Keratinocyte (primary cell): ENCODE measurements at regions not wholly inside any gene's neighbourhood (a gene's known extent, or its start where the extent isn't known, plus 50 kb on each side); places are given as distances from the start of the nearest gene placed in this dataset.

Experiments used
- DNase-seq: peaks from one replicate; pipeline ENCODE4 v3.0.0-alpha.2; 2011; ENCODE audit warnings: low read depth, missing footprints, low spot score
- FAIRE-seq: peaks from 2 replicates; lab custom pipeline; 2011; peaks lifted over from hg19 to GRCh38; lab: Jason Lieb, UNC
- H2AFZ ChIP-seq: 2 replicates; pipeline ENCODE4 v1.6.0; 2012; ENCODE audit warnings: low read length, control low read depth, inconsistent platforms; ENCODE audit not compliant: control insufficient read depth
- H3K27ac ChIP-seq: 2 replicates; pipeline ENCODE4 v1.5.1; 2011; ENCODE audit warnings: low read length; ENCODE audit not compliant: control insufficient read depth, insufficient read depth
- H3K27me3 ChIP-seq: 3 replicates; pipeline ENCODE4 v1.6.0; 2011; ENCODE audit warnings: low read length; ENCODE audit not compliant: control insufficient read depth, insufficient read depth; ENCODE audit errors: extremely low read depth
- H3K36me3 ChIP-seq, 2 experiments: 2 replicates in 1 of 2; 3 replicates in 1 of 2; pipeline ENCODE4 v1.5.1; 2011; ENCODE audit warnings: low read length in 2 of 2, mild to moderate bottlenecking in 1 of 2; ENCODE audit not compliant: control insufficient read depth in 2 of 2, insufficient read depth in 2 of 2; ENCODE audit errors: extremely low read depth in 1 of 2
- H3K4me1 ChIP-seq: 3 replicates; pipeline ENCODE4 v1.5.1; 2011; ENCODE audit warnings: low read length; ENCODE audit not compliant: control insufficient read depth, insufficient read depth; ENCODE audit errors: extremely low read depth
- H3K4me2 ChIP-seq: 3 replicates; pipeline ENCODE4 v1.6.0; 2011; ENCODE audit warnings: low read depth, low read length; ENCODE audit not compliant: control insufficient read depth, insufficient read depth; ENCODE audit errors: extremely low read depth
- H3K4me3 ChIP-seq, 3 experiments: fragments of 200-600 bp in 1 of 3; sonication (generic) in 1 of 3; 2 replicates in 2 of 3; 3 replicates in 1 of 3; pipeline ENCODE4 v1.5.1; 2011 to 2016; ENCODE audit warnings: low read length in 3 of 3, mild to moderate bottlenecking in 3 of 3, control low read depth in 2 of 3, inconsistent platforms in 1 of 3, low read depth in 1 of 3, mixed read lengths in 1 of 3, mixed run types in 1 of 3, moderate library complexity in 1 of 3; ENCODE audit not compliant: control insufficient read depth in 2 of 3, insufficient read depth in 2 of 3; ENCODE audit errors: extremely low read depth in 1 of 3
- H3K79me2 ChIP-seq: 2 replicates; pipeline ENCODE4 v1.6.0; 2012; ENCODE audit warnings: low read length; ENCODE audit not compliant: control insufficient read depth, insufficient read depth
- H3K9ac ChIP-seq: 3 replicates; pipeline ENCODE4 v1.6.0; 2011; ENCODE audit warnings: low read length; ENCODE audit not compliant: control insufficient read depth, insufficient read depth; ENCODE audit errors: extremely low read depth
- H3K9me1 ChIP-seq: 3 replicates; pipeline ENCODE4 v1.6.0; 2011; ENCODE audit warnings: low read length; ENCODE audit not compliant: control insufficient read depth, insufficient read depth; ENCODE audit errors: extremely low read depth
- H3K9me3 ChIP-seq: 2 replicates; pipeline ENCODE4 v1.5.1; 2012; ENCODE audit warnings: low read depth, low read length; ENCODE audit not compliant: control insufficient read depth
- H4K20me1 ChIP-seq: 3 replicates; pipeline ENCODE4 v1.6.0; 2011; ENCODE audit warnings: low read length; ENCODE audit not compliant: control insufficient read depth, insufficient read depth; ENCODE audit errors: extremely low read depth
- CTCF ChIP-seq, 3 experiments: IDR thresholded peaks in 1 of 3; conservative IDR thresholded peaks in 1 of 3; optimal IDR thresholded peaks in 1 of 3; 2 replicates in 2 of 3; 3 replicates in 1 of 3; pipeline versions ENCODE3 to v1.5.1; 2011; ENCODE audit warnings: low read length in 3 of 3, mild to moderate bottlenecking in 3 of 3, moderate library complexity in 2 of 3, control low read depth in 1 of 3, inconsistent platforms in 1 of 3; ENCODE audit not compliant: insufficient read depth in 2 of 3; ENCODE audit errors: extremely low read depth in 1 of 3
- EZH2 ChIP-seq: IDR thresholded peaks from one replicate; pipeline ENCODE4 v1.6.1; 2012; ENCODE audit warnings: inconsistent platforms, mild to moderate bottlenecking, low read length, moderate library complexity
- dilution Hi-C: fragments of 300-500 bp; cut with MboI; formaldehyde crosslinking; loops from one replicate; pipeline ENCODE4 v1.7.0; 2020; ENCODE audit warnings: low sequenced_read_pairs; ENCODE audit not compliant: extremely low pct_ligation_motif_present

GRCh38 chr15:37720267-37720666, 214.2 kb upstream of the TMCO5A start:
- Histone ChIP-seq H3K27me3 (no peaks in the 10 kb centered on the region), H3K9me1 (no peaks in the 10 kb centered on the region), H3K4me1 (no peaks in the 10 kb centered on the region), H2AFZ (no peak overlapping the region), H3K9ac (no peak overlapping the region), H3K4me3 (no peak overlapping the region), H3K9me3 (no peaks in the 10 kb centered on the region), H4K20me1 (no peaks in the 10 kb centered on the region), H3K27ac (no peak overlapping the region), H3K4me2 (no peak overlapping the region), H3K79me2 (no peaks in the 10 kb centered on the region), H3K36me3 (no peaks in the 10 kb centered on the region)
- FAIRE-seq = no peak
- dilution Hi-C loops = no loop called here
- no peak for TF ChIP-seq EZH2
- no peak for TF ChIP-seq CTCF (optimal IDR thresholded peaks at IDR 0.05 in 1 of 3, IDR thresholded peaks at IDR 0.05 in 1 of 3, conservative IDR thresholded peaks at IDR 0.05 in 1 of 3; ENCODE audit: extremely low read depth in 1 of 3, insufficient read depth in 2 of 3, low read length in 3 of 3)
- DNase-seq = no peak

GRCh38 chr15:37731146-37731746, 203.2 kb upstream of the TMCO5A start:
- H3K4me3 ChIP-seq = no peak overlapping the region
- H2AFZ ChIP-seq = no peak overlapping the region
- H3K36me3 ChIP-seq = no peaks in the 10 kb centered on the region
- no peak overlapping the region for H3K27ac ChIP-seq
- no peaks in the 10 kb centered on the region for H3K27me3 ChIP-seq
- no peaks in the 10 kb centered on the region for H3K79me2 ChIP-seq
- no peak overlapping the region for H3K9ac ChIP-seq
- no peak for TF ChIP-seq CTCF (optimal IDR thresholded peaks at IDR 0.05 in 1 of 3, IDR thresholded peaks at IDR 0.05 in 1 of 3, conservative IDR thresholded peaks at IDR 0.05 in 1 of 3; ENCODE audit: extremely low read depth in 1 of 3, insufficient read depth in 2 of 3, low read length in 3 of 3)
- TF ChIP-seq EZH2 = no peak
- dilution Hi-C loops = no loop called here
- DNase-seq (no peak), FAIRE-seq (no peak)
- no peaks in the 10 kb centered on the region for H3K4me1 ChIP-seq
- H4K20me1 ChIP-seq = no peaks in the 10 kb centered on the region
- no peaks in the 10 kb centered on the region for H3K9me1 ChIP-seq
- H3K9me3 ChIP-seq = no peaks in the 10 kb centered on the region
- H3K4me2 ChIP-seq = no peak overlapping the region
